ENCODE measurements at regions not wholly inside any gene's neighbourhood (a gene's known extent, or its start where the extent isn't known, plus 50 kb on each side); places are given as distances from the start of the nearest gene placed in this dataset.

GRCh38 chr10:62527019-62527827 lies 153.1 kb downstream of the ZNF365 start:
- H3K4me3 ChIP-seq (ENCODE audit: low read depth, low read length), result no peak overlapping the region
- H3K9me3 ChIP-seq, result no peaks in the 10 kb centered on the region
- H3K36me3 ChIP-seq, result no peaks in the 10 kb centered on the region
- no peaks in the 10 kb centered on the region for H3K4me1 ChIP-seq
- DNase-seq, result peak; percentile 5
- no peaks in the 10 kb centered on the region for H3K27me3 ChIP-seq
- no peak for TF ChIP-seq CTCF (IDR thresholded peaks at IDR 0.05; ENCODE audit: low read depth, low read length)

GRCh38 chr10:62528441-62528840 lies 154.3 kb downstream of the ZNF365 start:
- Histone ChIP-seq H3K36me3 (no peaks in the 10 kb centered on the region), H3K9me3 (no peaks in the 10 kb centered on the region), H3K4me3 (ENCODE audit: low read depth, low read length) (no peak overlapping the region), H3K4me1 (no peaks in the 10 kb centered on the region), H3K27me3 (no peaks in the 10 kb centered on the region)
- DNase-seq, result no peak
- no peak for TF ChIP-seq CTCF (IDR thresholded peaks at IDR 0.05; ENCODE audit: low read depth, low read length)

GRCh38 chr10:62529396-62529795 lies 155.2 kb downstream of the ZNF365 start:
- no peak for DNase-seq
- H3K4me1 ChIP-seq, result no peaks in the 10 kb centered on the region
- H3K36me3 ChIP-seq, result no peaks in the 10 kb centered on the region
- no peaks in the 10 kb centered on the region for H3K9me3 ChIP-seq
- no peak overlapping the region for H3K4me3 ChIP-seq (ENCODE audit: low read depth, low read length)
- H3K27me3 ChIP-seq, result no peaks in the 10 kb centered on the region
- no peak for TF ChIP-seq CTCF (IDR thresholded peaks at IDR 0.05; ENCODE audit: low read depth, low read length)

- Histone ChIP-seq H3K4me3 (ENCODE audit: low read depth, low read length) (no peak overlapping the region), H3K27me3 (no peaks in the 10 kb centered on the region), H3K9me3 (no peaks in the 10 kb centered on the region; the same call in 1 of the 2 replicates), H3K36me3 (no peaks in the 10 kb centered on the region), H3K4me1 (no peaks in the 10 kb centered on the region)
- no peak for DNase-seq
- no peak for TF ChIP-seq CTCF (IDR thresholded peaks at IDR 0.05; ENCODE audit: low read depth, low read length)
Observed at GRCh38 chr10:62534031-62534430, 159.9 kb downstream of the ZNF365 start.

GRCh38 chr10:62538606-62539005 lies 164.4 kb downstream of the ZNF365 start:
- Histone ChIP-seq H3K27me3 (no peaks in the 10 kb centered on the region), H3K9me3 (no peaks in the 10 kb centered on the region; the same call in 1 of the 2 replicates), H3K4me1 (no peaks in the 10 kb centered on the region), H3K36me3 (no peaks in the 10 kb centered on the region), H3K4me3 (ENCODE audit: low read depth, low read length) (no peak overlapping the region)
- DNase-seq, result no peak
- no peak for TF ChIP-seq CTCF (IDR thresholded peaks at IDR 0.05; ENCODE audit: low read depth, low read length)

GRCh38 chr10:62540389-62540788 lies 166.2 kb downstream of the ZNF365 start:
- no peaks in the 10 kb centered on the region for H3K36me3 ChIP-seq
- no peak for DNase-seq
- H3K4me1 ChIP-seq, result no peaks in the 10 kb centered on the region
- no peaks in the 10 kb centered on the region; the same call in 1 of the 2 replicates for H3K9me3 ChIP-seq
- TF ChIP-seq CTCF (IDR thresholded peaks at IDR 0.05; ENCODE audit: low read depth, low read length), result no peak
- H3K27me3 ChIP-seq, result no peaks in the 10 kb centered on the region; the same call in 1 of the 2 replicates
- no peak overlapping the region for H3K4me3 ChIP-seq (ENCODE audit: low read depth, low read length)

Data from BE2C (cell line).